K562 (cell line): ENCODE measurements at regions not wholly inside any gene's neighbourhood (a gene's known extent, or its start where the extent isn't known, plus 50 kb on each side); places are given as distances from the start of the nearest gene placed in this dataset.

Experiments used
- ATAC-seq: fragments of 200-7000 bp; cut with Tn5 transposase; 3 replicates; pipeline ENCODE4 v1.9.1; 2020; ENCODE audit warnings: moderate library complexity
- BruUV-seq: library from RNA; stranded (reverse); fragments of 400-500 nt; replicated peaks from 2 replicates; lab custom pipeline; 2021; lab: Mats Ljungman, UMichigan
- CTCF ChIA-PET: fragments of 300-600 bp; formaldehyde crosslinking; extraction: SDS; loops from one replicate; lab custom pipeline; 2021; ENCODE audit warnings: low intra/inter-chr PET ratio; lab: Yijun Ruan, JAX
- POLR2A ChIA-PET: fragments of 300-600, 350-650 bp; sonication (Branson Sonifier 250); formaldehyde crosslinking; extraction: SDS; loops from one replicate; lab custom pipeline; 2021; ENCODE audit warnings: antibody characterized with exemption, inconsistent platforms; lab: Yijun Ruan, JAX
- DNase-seq, 4 experiments: peaks; one replicate each; pipeline versions ENCODE4 v3.0.0 to v3.0.0-alpha.2; 2011 to 2018; ENCODE audit warnings: low spot score in 3 of 4, mixed read lengths in 3 of 4; ENCODE audit errors: extremely low read depth in 1 of 4
- FAIRE-seq: peaks from 2 replicates; lab custom pipeline; 2011; peaks lifted over from hg19 to GRCh38; lab: Jason Lieb, UNC
- H2AFZ ChIP-seq: 2 replicates; pipeline ENCODE4 v1.6.0; 2011; ENCODE audit warnings: low read depth, low read length, control low read depth, inconsistent platforms
- H3K27ac ChIP-seq: fragments of 200-600 bp; 3 replicates; pipeline ENCODE4 v1.8.0; 2011; ENCODE audit warnings: low read depth, mild to moderate bottlenecking, control low read depth, inconsistent platforms, low read length, moderate library complexity, mixed read lengths; ENCODE audit errors: extremely low read depth
- H3K27me3 ChIP-seq, 2 experiments: fragments of 300-600 bp in 1 of 2; 2 replicates in 1 of 2; 3 replicates in 1 of 2; pipeline versions ENCODE4 v1.6.0 to v1.8.0; 2011; ENCODE audit warnings: inconsistent platforms in 2 of 2, low read length in 2 of 2, mild to moderate bottlenecking in 1 of 2, mixed read lengths in 1 of 2, moderate library complexity in 1 of 2; ENCODE audit not compliant: control insufficient read depth in 2 of 2, insufficient read depth in 2 of 2
- H3K36me3 ChIP-seq: fragments of 300-600 bp; 3 replicates; pipeline ENCODE4 v1.8.0; 2011; ENCODE audit warnings: mild to moderate bottlenecking, low read length, inconsistent platforms; ENCODE audit not compliant: control insufficient read depth, insufficient read depth
- H3K4me1 ChIP-seq, 2 experiments: fragments of 200-600 bp in 1 of 2; replicated peaks in 1 of 2; 2 replicates in 1 of 2; 3 replicates in 1 of 2; pipeline versions ENCODE4 v1.5.1 to v1.8.0; 2011; ENCODE audit warnings: inconsistent platforms in 2 of 2, low read length in 2 of 2, mild to moderate bottlenecking in 1 of 2, mixed read lengths in 1 of 2, moderate library complexity in 1 of 2; ENCODE audit not compliant: control insufficient read depth in 2 of 2, insufficient read depth in 2 of 2
- H3K4me2 ChIP-seq: 2 replicates; pipeline ENCODE4 v1.6.1; 2011; ENCODE audit warnings: low read length, control low read depth, inconsistent platforms, mixed read lengths; ENCODE audit not compliant: insufficient read depth
- H3K4me3 ChIP-seq: fragments of 200-600 bp; sonication (generic), shearing (Covaris generic); 2 replicates; pipeline ENCODE4 v1.5.1; 2016; ENCODE audit warnings: control low read depth, inconsistent platforms
- H3K79me2 ChIP-seq: fragments of 200-600 bp; 3 replicates; pipeline ENCODE4 v1.8.0; 2011; ENCODE audit warnings: low read length, inconsistent platforms; ENCODE audit not compliant: control insufficient read depth, insufficient read depth
- H3K9ac ChIP-seq, 2 experiments: 2 replicates each; pipeline versions ENCODE4 v1.6.0 to v1.6.1; 2011; ENCODE audit warnings: low read depth in 2 of 2, low read length in 2 of 2, control low read depth in 1 of 2, inconsistent platforms in 1 of 2, mild to moderate bottlenecking in 1 of 2, mixed read lengths in 1 of 2; ENCODE audit not compliant: insufficient read depth in 1 of 2
- H3K9me1 ChIP-seq: one replicate; pipeline ENCODE4 v1.6.0; 2011; ENCODE audit warnings: inconsistent platforms, mild to moderate bottlenecking, low read length, moderate library complexity; ENCODE audit not compliant: control insufficient read depth, insufficient read depth
- H3K9me3 ChIP-seq: replicated peaks from 2 replicates; pipeline ENCODE4 v1.5.1; 2011; ENCODE audit warnings: low read depth, low read length, inconsistent platforms; ENCODE audit not compliant: control insufficient read depth, insufficient read depth
- H4K20me1 ChIP-seq: replicated peaks from 2 replicates; pipeline ENCODE4 v1.6.1; 2011; ENCODE audit warnings: low read length, inconsistent platforms, mixed read lengths; ENCODE audit not compliant: control insufficient read depth, insufficient read depth
- CBX1 ChIP-seq: sonication (generic); IDR thresholded peaks from 2 replicates; pipeline ENCODE4 v1.6.1; 2016; ENCODE audit warnings: antibody characterized with exemption, low read depth, mild to moderate bottlenecking
- CBX3 ChIP-seq, 2 experiments: IDR thresholded peaks; 1 replicate in 1 of 2; 2 replicates in 1 of 2; pipeline ENCODE4 v1.6.1; 2012; ENCODE audit warnings: inconsistent platforms in 2 of 2, low read length in 2 of 2, borderline replicate concordance in 1 of 2, control low read depth in 1 of 2
- NR1H2 ChIP-seq: sonication (generic); formaldehyde crosslinking; IDR thresholded peaks from 2 replicates; pipeline ENCODE4 v1.4.0; 2020; ENCODE audit warnings: mild to moderate bottlenecking, missing genetic modification reagents
- PREB ChIP-seq: sonication (generic); formaldehyde crosslinking; IDR thresholded peaks from 2 replicates; pipeline ENCODE4 v1.8.1; 2023; ENCODE audit warnings: mild to moderate bottlenecking, missing genetic modification reagents
- SAFB ChIP-seq: fragments of 200-400 bp; formaldehyde crosslinking; IDR thresholded peaks from 2 replicates; pipeline ENCODE4 v1.6.1; 2017; ENCODE audit warnings: low read depth, low read length, borderline replicate concordance
- SMAD1 ChIP-seq: fragments of 150-350 bp; IDR thresholded peaks from 2 replicates; pipeline ENCODE4 v1.6.1; 2014; ENCODE audit warnings: low read length, low read depth; ENCODE audit not compliant: partially characterized antibody
- SMARCE1 ChIP-seq: fragments of 450-650 bp; IDR thresholded peaks from 2 replicates; pipeline ENCODE4 v1.7.1; 2016; ENCODE audit warnings: mild to moderate bottlenecking
- TFE3 ChIP-seq: fragments of 450-650 bp; formaldehyde crosslinking; IDR thresholded peaks from 2 replicates; pipeline ENCODE4 v1.4.0; 2020; ENCODE audit warnings: mild to moderate bottlenecking, mixed read lengths
- ZNF232 ChIP-seq: sonication (generic); formaldehyde crosslinking; IDR thresholded peaks from 2 replicates; pipeline ENCODE4 v1.8.0; 2022; ENCODE audit warnings: mild to moderate bottlenecking, missing genetic modification reagents
- ZNF318 ChIP-seq, 2 experiments: fragments of 450-650 bp; IDR thresholded peaks; 2 replicates each; pipeline ENCODE4 v1.6.1; 2016; ENCODE audit warnings: mild to moderate bottlenecking in 2 of 2, borderline replicate concordance in 1 of 2, low read depth in 1 of 2, moderate library complexity in 1 of 2
- ZNF780A ChIP-seq: fragments of 250-450 bp; sonication (Bioruptor Pico); IDR thresholded peaks from 2 replicates; pipeline ENCODE4 v1.5.0; 2021; ENCODE audit warnings: mild to moderate bottlenecking
- WGBS: fragments of 100-300 bp; shearing (Covaris generic); methylation state at CpG from one replicate; pipeline ENCODE4 v1.1.6; 2016; ENCODE audit warnings: low coverage, mixed read lengths; ENCODE audit not compliant: insufficient coverage; ENCODE audit errors: missing lambda C conversion rate; 5-methylcytosine and 5-hydroxymethylcytosine counted together
- in situ Hi-C: fragments of 300-500 bp; cut with MboI; formaldehyde crosslinking; loops from 4 replicates; pipeline ENCODE4 v1.15.0; 2018; ENCODE audit warnings: inconsistent platforms, mixed read lengths
- intact Hi-C: fragments of 100-400 bp; cut with micrococcal nuclease; formaldehyde crosslinking; loops from 2 replicates; pipeline ENCODE4 v1.14.2; 2022

- intact Hi-C loops = no loop called here
- TF ChIP-seq CBX1 (no peak), CBX3 (IDR thresholded peaks at IDR 0.05; ENCODE audit: borderline replicate concordance in 1 of 2, low read length in 2 of 2) (no peak), ZNF780A (CRISPR knock-in tag) (no peak), TFE3 (CRISPR knock-in tag) (no peak), ZNF318 (IDR thresholded peaks at IDR 0.05; ENCODE audit: borderline replicate concordance in 1 of 2, low read depth in 1 of 2) (no peak), SMAD1 (no peak), NR1H2 (no peak), SMARCE1 (no peak), ZNF232 (no peak), PREB (CRISPR knock-in tag) (no peak), SAFB (no peak)
Measured at GRCh38 chrX:128464116-128464515, 411.9 kb upstream of the ACTRT1 start.

More at GRCh38 chrX:128464116-128464515, 411.9 kb upstream of the ACTRT1 start:
- Histone ChIP-seq H3K4me3 (no peak overlapping the region), H2AFZ (no peak overlapping the region), H4K20me1 (no peaks in the 10 kb centered on the region), H3K4me2 (no peak overlapping the region), H3K9me1 (no peaks in the 10 kb centered on the region), H3K36me3 (no peaks in the 10 kb centered on the region), H3K27ac (no peak overlapping the region), H3K9ac (no peak overlapping the region), H3K4me1 (no peaks in the 10 kb centered on the region), H3K9me3 (no peaks in the 10 kb centered on the region), H3K27me3 (no peaks in the 10 kb centered on the region), H3K79me2 (no peaks in the 10 kb centered on the region)
- no peak for ATAC-seq
- 7% methylated on average over 5 of the region's 5 CpGs for WGBS
- CTCF ChIA-PET = no interaction called here
- POLR2A ChIA-PET = no interaction called here
- no TSS peak for BruUV-seq
- in situ Hi-C loops = no loop called here
- no peak for FAIRE-seq
- DNase-seq = no peak
